Prostate gland (tissue), 2 donors: ENCODE measurements at regions not wholly inside any gene's neighbourhood (a gene's known extent, or its start where the extent isn't known, plus 50 kb on each side); places are given as distances from the start of the nearest gene placed in this dataset.

Source experiments
- CTCF ChIP-seq, 4 experiments: fragments of 200-600 bp in 2 of 4; fragments of 450-650 bp in 2 of 4; sonication (generic) in 2 of 4; IDR thresholded peaks; 1 replicate in 3 of 4; 2 replicates in 1 of 4; pipeline ENCODE4 v1.5.1; 2016 to 2019; ENCODE audit warnings: antibody characterized with exemption in 4 of 4, mild to moderate bottlenecking in 2 of 4, moderate library complexity in 2 of 4
- POLR2A ChIP-seq: fragments of 450-650 bp; IDR thresholded peaks from one replicate; pipeline ENCODE4 v1.6.1; 2016; ENCODE audit warnings: antibody characterized with exemption, mild to moderate bottlenecking

GRCh38 chr16:17972460-17972943, 364.0 kb downstream of the NPIPA8 start:
- TF ChIP-seq CTCF (IDR thresholded peaks at IDR 0.05) (no peak), POLR2A (no peak)
